Testis (tissue), 2 donors: ENCODE measurements at regions not wholly inside any gene's neighbourhood (a gene's known extent, or its start where the extent isn't known, plus 50 kb on each side); places are given as distances from the start of the nearest gene placed in this dataset.

ENCODE experiments used
- CTCF ChIP-seq, 3 experiments: fragments of 450-650 bp in 2 of 3; fragments of 200-600 bp in 1 of 3; sonication (generic) in 1 of 3; IDR thresholded peaks; one replicate each; pipeline ENCODE4 v1.5.1; 2016 to 2019; ENCODE audit warnings: antibody characterized with exemption in 3 of 3, mild to moderate bottlenecking in 2 of 3, moderate library complexity in 1 of 3
- POLR2A ChIP-seq: fragments of 450-650 bp; IDR thresholded peaks from one replicate; pipeline ENCODE4 v1.6.1; 2017; ENCODE audit warnings: antibody characterized with exemption, mild to moderate bottlenecking, moderate library complexity

- no peak for TF ChIP-seq CTCF (IDR thresholded peaks at IDR 0.05)
- no peak for TF ChIP-seq POLR2A
Measured at GRCh38 chr11:127628458-127628785, 627.9 kb upstream of the KIRREL3 start.
